H9 (cell line): ENCODE measurements at regions not wholly inside any gene's neighbourhood (a gene's known extent, or its start where the extent isn't known, plus 50 kb on each side); places are given as distances from the start of the nearest gene placed in this dataset.

Experiments used
- DNase-seq: peaks from one replicate; pipeline ENCODE4 v3.0.0-alpha.2; 2017
- H2AFZ ChIP-seq: one replicate; pipeline ENCODE4 v1.6.1; 2013; ENCODE audit warnings: mild to moderate bottlenecking, low read length, control low read depth, moderate library complexity
- H2AK5ac ChIP-seq: 2 replicates; pipeline ENCODE4 v1.6.1; 2013; ENCODE audit warnings: low read length, control low read depth, mixed read lengths; ENCODE audit not compliant: insufficient read length
- H2BK120ac ChIP-seq: one replicate; pipeline ENCODE4 v1.6.1; 2013; ENCODE audit warnings: low read depth, mild to moderate bottlenecking, low read length, control low read depth, inconsistent platforms; ENCODE audit not compliant: poor library complexity, severe bottlenecking
- H2BK12ac ChIP-seq: 2 replicates; pipeline ENCODE4 v1.6.1; 2013; ENCODE audit warnings: low read length, control low read depth, mixed read lengths, low read depth; ENCODE audit not compliant: insufficient read length
- H2BK15ac ChIP-seq: 2 replicates; pipeline ENCODE4 v1.6.1; 2013; ENCODE audit warnings: low read depth, low read length, control low read depth
- H2BK20ac ChIP-seq: one replicate; pipeline ENCODE4 v1.6.1; 2013; ENCODE audit warnings: low read depth, mild to moderate bottlenecking, low read length, control low read depth, inconsistent platforms; ENCODE audit not compliant: poor library complexity, severe bottlenecking
- H2BK5ac ChIP-seq: 2 replicates; pipeline ENCODE4 v1.6.1; 2013; ENCODE audit warnings: low read length, control low read depth, mixed read lengths; ENCODE audit not compliant: insufficient read length
- H3K14ac ChIP-seq: 2 replicates; pipeline ENCODE4 v1.6.1; 2013; ENCODE audit warnings: low read length, control low read depth; ENCODE audit not compliant: insufficient read depth
- H3K18ac ChIP-seq: 2 replicates; pipeline ENCODE4 v1.6.1; 2013; ENCODE audit warnings: low read depth, mild to moderate bottlenecking, mixed read lengths, low read length, control low read depth; ENCODE audit not compliant: insufficient read length
- H3K23ac ChIP-seq: 2 replicates; pipeline ENCODE4 v1.6.1; 2013; ENCODE audit warnings: low read length, control low read depth, mixed read lengths, low read depth; ENCODE audit not compliant: insufficient read length
- H3K23me2 ChIP-seq: 2 replicates; pipeline ENCODE4 v1.6.1; 2013; ENCODE audit warnings: low read depth, mild to moderate bottlenecking, mixed read lengths, low read length, control low read depth; ENCODE audit not compliant: insufficient read length, poor library complexity, severe bottlenecking
- H3K27ac ChIP-seq: 2 replicates; pipeline ENCODE4 v1.5.1; 2013; ENCODE audit warnings: low read length, control low read depth, mixed read lengths, low read depth; ENCODE audit not compliant: insufficient read length
- H3K27me3 ChIP-seq: 2 replicates; pipeline ENCODE4 v1.6.1; 2013; ENCODE audit warnings: low read length, control low read depth, inconsistent platforms; ENCODE audit not compliant: insufficient read depth
- H3K4ac ChIP-seq: 2 replicates; pipeline ENCODE4 v1.6.1; 2013; ENCODE audit warnings: low read depth, mild to moderate bottlenecking, control low read depth, inconsistent platforms, low read length, moderate library complexity
- H3K4me1 ChIP-seq: 2 replicates; pipeline ENCODE4 v1.6.1; 2013; ENCODE audit warnings: low read length, control low read depth, inconsistent platforms; ENCODE audit not compliant: insufficient read depth
- H3K4me2 ChIP-seq: 2 replicates; pipeline ENCODE4 v1.6.1; 2013; ENCODE audit warnings: low read length, control low read depth, mixed read lengths; ENCODE audit not compliant: insufficient read length, insufficient read depth
- H3K56ac ChIP-seq: 2 replicates; pipeline ENCODE4 v1.6.1; 2013; ENCODE audit warnings: low read depth, mild to moderate bottlenecking, mixed read lengths, low read length, control low read depth; ENCODE audit not compliant: insufficient read length
- H3K79me1 ChIP-seq: 2 replicates; pipeline ENCODE4 v1.6.1; 2013; ENCODE audit warnings: low read depth, mild to moderate bottlenecking, moderate library complexity, low read length, control low read depth, inconsistent platforms; ENCODE audit not compliant: insufficient read depth, poor library complexity, severe bottlenecking
- H3K79me2 ChIP-seq: 2 replicates; pipeline ENCODE4 v1.6.1; 2013; ENCODE audit warnings: low read length, control low read depth, inconsistent platforms; ENCODE audit not compliant: insufficient read depth
- H3K9ac ChIP-seq: 2 replicates; pipeline ENCODE4 v1.6.1; 2013; ENCODE audit warnings: low read length, control low read depth, mixed read lengths; ENCODE audit not compliant: insufficient read length; ENCODE audit errors: extremely low read depth
- H3K9me3 ChIP-seq: one replicate; pipeline ENCODE4 v1.6.1; 2013; ENCODE audit warnings: low read depth, low read length, inconsistent platforms; ENCODE audit not compliant: control insufficient read depth
- H3T11ph ChIP-seq: one replicate; pipeline ENCODE4 v1.6.1; 2013; ENCODE audit warnings: mild to moderate bottlenecking, low read length, control low read depth, inconsistent platforms
- H4K20me1 ChIP-seq: one replicate; pipeline ENCODE4 v1.6.1; 2013; ENCODE audit not compliant: control insufficient read depth, insufficient read length, insufficient read depth
- H4K5ac ChIP-seq: 2 replicates; pipeline ENCODE4 v1.6.1; 2013; ENCODE audit warnings: low read depth, mild to moderate bottlenecking, mixed read lengths, low read length, control low read depth; ENCODE audit not compliant: insufficient read length
- H4K8ac ChIP-seq: replicated peaks from 2 replicates; pipeline ENCODE4 v1.6.1; 2013; ENCODE audit warnings: low read length, control low read depth, mixed read lengths, low read depth; ENCODE audit not compliant: insufficient read length
- H4K91ac ChIP-seq: 2 replicates; pipeline ENCODE4 v1.6.1; 2013; ENCODE audit warnings: low read depth, mild to moderate bottlenecking, moderate library complexity, mixed read lengths, low read length, control low read depth; ENCODE audit not compliant: insufficient read length
- H3K27ac Mint-ChIP-seq, 3 experiments: 2 replicates in 2 of 3; 3 replicates in 1 of 3; pipeline ENCODE4 v1.8.0; 2020 to 2021; ENCODE audit warnings: mixed read lengths in 3 of 3, mild to moderate bottlenecking in 1 of 3, moderate library complexity in 1 of 3
- H3K27me3 Mint-ChIP-seq: 2 replicates; pipeline ENCODE4 v1.8.0; 2021; ENCODE audit warnings: low read depth, mild to moderate bottlenecking, moderate library complexity, mixed read lengths
- H3K36me3 Mint-ChIP-seq, 3 experiments: 2 replicates in 2 of 3; 3 replicates in 1 of 3; pipeline ENCODE4 v1.8.0; 2020 to 2021; ENCODE audit warnings: low read depth in 3 of 3, mixed read lengths in 3 of 3; ENCODE audit not compliant: insufficient read depth in 1 of 3
- H3K4me1 Mint-ChIP-seq, 2 experiments: 2 replicates each; pipeline ENCODE4 v1.8.0; 2020; ENCODE audit warnings: mixed read lengths in 2 of 2
- H3K4me3 Mint-ChIP-seq, 2 experiments: 2 replicates in 1 of 2; 3 replicates in 1 of 2; pipeline ENCODE4 v1.8.0; 2020 to 2021; ENCODE audit warnings: mild to moderate bottlenecking in 2 of 2, mixed read lengths in 2 of 2, moderate library complexity in 1 of 2
- H3K9me3 Mint-ChIP-seq, 2 experiments: 2 replicates in 1 of 2; 3 replicates in 1 of 2; pipeline ENCODE4 v1.8.0; 2020; ENCODE audit warnings: mild to moderate bottlenecking in 2 of 2, mixed read lengths in 2 of 2, moderate library complexity in 1 of 2
- CTCF ChIP-seq: fragments of 200-600 bp; sonication (generic); conservative IDR thresholded peaks from 3 replicates; pipeline ENCODE4 v1.8.0; 2021; ENCODE audit warnings: antibody characterized with exemption, mild to moderate bottlenecking

- Histone ChIP-seq H2AFZ (no peak overlapping the region), H2BK5ac (no peak overlapping the region), H3K4me1 (no peaks in the 10 kb centered on the region), H3K9ac (no peak overlapping the region), H2BK120ac (no peak overlapping the region), H3K79me1 (no peaks in the 10 kb centered on the region), H3T11ph (no peak overlapping the region), H2BK15ac (no peak overlapping the region), H4K91ac (no peak overlapping the region), H3K27ac (no peak overlapping the region), H3K23me2 (no peaks in the 10 kb centered on the region), H4K8ac (no peak overlapping the region), H2BK12ac (no peak overlapping the region), H3K9me3 (no peaks in the 10 kb centered on the region), H3K27me3 (no peaks in the 10 kb centered on the region), H2AK5ac (no peak overlapping the region), H3K23ac (no peak overlapping the region), H3K56ac (no peak overlapping the region), H2BK20ac (no peak overlapping the region), H3K14ac (no peak overlapping the region), H3K79me2 (no peaks in the 10 kb centered on the region), H4K20me1 (no peaks in the 10 kb centered on the region), H3K4ac (no peak overlapping the region), H3K18ac (no peak overlapping the region), H4K5ac (no peak overlapping the region), H3K4me2 (no peak overlapping the region)
- DNase-seq = no peak
- no peak for TF ChIP-seq CTCF
- H3K36me3 Mint-ChIP-seq = peaks cover 0 to 14% (median 4%) of the 10 kb centered on the region in 3 experiments; a peak in 3 of 7 replicates
- no peaks in the 10 kb centered on the region; the same call in 1 of the 2 replicates for H3K27me3 Mint-ChIP-seq
- H3K4me1 Mint-ChIP-seq = no peaks in the 10 kb centered on the region
- H3K4me3 Mint-ChIP-seq = no peak overlapping the region
- H3K27ac Mint-ChIP-seq = no peak overlapping the region
- peaks cover 14 to 18% of the 10 kb centered on the region in 2 experiments for H3K9me3 Mint-ChIP-seq
Observed at GRCh38 chr20:10837901-10838300, 164.1 kb upstream of the JAG1 start.
